Lower leg skin (tissue), 4 donors: ENCODE measurements at regions not wholly inside any gene's neighbourhood (a gene's known extent, or its start where the extent isn't known, plus 50 kb on each side); places are given as distances from the start of the nearest gene placed in this dataset.

ENCODE experiments used
- DNase-seq, 2 donors: peaks; one replicate each; pipeline ENCODE4 v3.0.0-alpha.2; 2019; ENCODE audit warnings: low spot score in 2 of 2
- H3K4me3 ChIP-seq: fragments of 200-600 bp; sonication (generic); 2 replicates; pipeline ENCODE4 v1.5.1; 2017; ENCODE audit warnings: mild to moderate bottlenecking, low read depth; ENCODE audit not compliant: poor library complexity, severe bottlenecking
- CTCF ChIP-seq, 3 donors: fragments of 450-650 bp; IDR thresholded peaks; one replicate each; pipeline ENCODE4 v1.5.1; 2016; ENCODE audit warnings: antibody characterized with exemption in 3 of 3, mild to moderate bottlenecking in 3 of 3, moderate library complexity in 2 of 3
- POLR2A ChIP-seq, 2 donors: fragments of 450-650 bp; IDR thresholded peaks; one replicate each; pipeline ENCODE4 v1.6.1; 2016 to 2017; ENCODE audit warnings: antibody characterized with exemption in 2 of 2, mild to moderate bottlenecking in 1 of 2, moderate library complexity in 1 of 2
- WGBS, 2 donors: methylation state at CpG; one replicate each; pipeline ENCODE4 v1.1.5; 2018; 5-methylcytosine and 5-hydroxymethylcytosine counted together
- intact Hi-C: fragments of 100-400 bp; cut with DNase I; formaldehyde crosslinking; loops from one replicate; pipeline ENCODE4 v1.15.0; 2023; ENCODE audit warnings: low total_unique reads

GRCh38 chr6:102986086-102986485 lies 1592.6 kb downstream of the GRIK2 start:
- no peak overlapping the region for H3K4me3 ChIP-seq
- TF ChIP-seq CTCF (IDR thresholded peaks at IDR 0.05) (no peak), POLR2A (IDR thresholded peaks at IDR 0.05) (no peak)
- DNase-seq, result no peak
- intact Hi-C loops, result no loop called here

- no peak overlapping the region for H3K4me3 ChIP-seq
- intact Hi-C loops, result no loop called here
- 90 to 93% methylated on average over 1 of the region's 1 CpG for WGBS, 2 donors
- TF ChIP-seq CTCF (IDR thresholded peaks at IDR 0.05) (no peak), POLR2A (IDR thresholded peaks at IDR 0.05) (no peak)
- no peak for DNase-seq
Observed at GRCh38 chr6:102984357-102984756, 1590.8 kb downstream of the GRIK2 start.

GRCh38 chr6:102981490-102982015 lies 1588.0 kb downstream of the GRIK2 start:
- no peak overlapping the region for H3K4me3 ChIP-seq
- no peak for TF ChIP-seq CTCF (IDR thresholded peaks at IDR 0.05)
- no peak for TF ChIP-seq POLR2A (IDR thresholded peaks at IDR 0.05)
- 42 to 50% methylated on average over 2 of the region's 2 CpGs for WGBS, 2 donors
- intact Hi-C loops, result no loop called here
- DNase-seq, result no peak

- H3K4me3 ChIP-seq, result no peak overlapping the region
- 74 to 87% methylated on average over 1 of the region's 1 CpG for WGBS, 2 donors
- no peak for DNase-seq
- intact Hi-C loops, result no loop called here
- TF ChIP-seq CTCF (IDR thresholded peaks at IDR 0.05) (no peak), POLR2A (IDR thresholded peaks at IDR 0.05) (no peak)
Observed at GRCh38 chr6:102980951-102981350, 1587.4 kb downstream of the GRIK2 start.

GRCh38 chr6:102961902-102962301 lies 1568.4 kb downstream of the GRIK2 start:
- no peak for TF ChIP-seq POLR2A (IDR thresholded peaks at IDR 0.05)
- no peak for TF ChIP-seq CTCF (IDR thresholded peaks at IDR 0.05)
- DNase-seq, result no peak
- H3K4me3 ChIP-seq, result no peak overlapping the region
- intact Hi-C loops, result no loop called here

- WGBS, 2 donors, result 40 to 42% methylated on average over 3 of the region's 3 CpGs
- TF ChIP-seq POLR2A (IDR thresholded peaks at IDR 0.05) (no peak), CTCF (IDR thresholded peaks at IDR 0.05) (no peak)
- intact Hi-C loops, result no loop called here
- H3K4me3 ChIP-seq, result no peak overlapping the region
- no peak for DNase-seq
Observed at GRCh38 chr6:102950967-102951366, 1557.5 kb downstream of the GRIK2 start.
